ENCODE measurements at regions not wholly inside any gene's neighbourhood (a gene's known extent, or its start where the extent isn't known, plus 50 kb on each side); places are given as distances from the start of the nearest gene placed in this dataset.

DNA sequence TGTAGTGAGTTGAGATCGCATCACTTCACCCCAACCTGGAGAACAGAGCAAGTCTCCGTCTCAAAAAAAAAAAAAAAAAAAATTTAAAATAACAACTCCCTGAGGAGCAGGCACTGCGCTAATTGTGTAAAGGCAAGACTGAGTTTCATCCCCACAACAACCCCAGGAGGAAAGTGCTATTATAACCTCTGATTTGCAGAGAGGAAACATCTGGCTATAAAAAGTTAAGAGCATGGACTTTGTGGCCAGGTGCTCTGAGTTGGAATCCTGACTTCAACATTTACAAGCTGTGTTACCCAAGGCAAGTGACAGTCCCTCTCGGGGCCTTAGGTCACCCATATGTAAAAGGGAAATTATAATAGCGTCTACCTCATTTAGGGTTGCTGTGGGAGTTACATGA lies 76.0 kb upstream of the MYL2 start:
- no peak overlapping the region for H3K9ac ChIP-seq (replicated peaks in 1 of 4; ENCODE audit: extremely low read depth in 1 of 4, low read depth in 3 of 4, low read length in 3 of 4)
- no peak overlapping the region for H3K18ac ChIP-seq (ENCODE audit: extremely low read depth, low read length)
- no peak overlapping the region for H2AFZ ChIP-seq (ENCODE audit: low read length)
- H4K20me1 ChIP-seq (replicated peaks in 1 of 2; ENCODE audit: control insufficient read depth in 1 of 2, insufficient read depth in 2 of 2, low read length in 2 of 2) = no peaks in the 10 kb centered on the region
- H3K4ac ChIP-seq (replicated peaks; ENCODE audit: insufficient read length, low read depth, low read length) = no peak overlapping the region
- POLR2A ChIA-PET (ENCODE audit: partially characterized antibody) = interaction anchor here (0.8 kb wide), 1 partner anchor 25 kb away, joined by 3 read pairs; no protein-coding TSS in a partner anchor
- CTCF ChIA-PET (ENCODE audit: partially characterized antibody) = interaction anchor here (1.2 to 4.5 kb wide), 2 partner anchors 10 to 302 kb away, joined by 3 to 27 read pairs; no protein-coding TSS in a partner anchor
- no peak overlapping the region for H2BK20ac ChIP-seq (ENCODE audit: low read length)
- H4K91ac ChIP-seq (replicated peaks; ENCODE audit: insufficient read length, low read length) = no peak overlapping the region
- H2BK5ac ChIP-seq (ENCODE audit: low read depth, low read length) = no peak overlapping the region
- H2BK12ac ChIP-seq (ENCODE audit: low read depth, low read length) = no peak overlapping the region
- no peaks in the 10 kb centered on the region for H3K79me2 ChIP-seq (ENCODE audit: control insufficient read depth in 1 of 2, insufficient read depth in 2 of 2, low read length in 2 of 2)
- WGBS, 2 experiments (ENCODE audit: extremely low coverage in 1 of 2, insufficient coverage in 1 of 2, insufficient read length in 1 of 2, insufficient replicate concordance in 2 of 2, low coverage in 1 of 2, low lambda C conversion rate in 2 of 2, missing lambda C conversion rate in 1 of 2) = 84% methylated on average over 5 of the region's 5 CpGs; no CpG with 5 or more reads in 1 of the 2 experiments
- H4K8ac ChIP-seq (ENCODE audit: extremely low read depth, insufficient read depth, low read length) = no peak overlapping the region
- H3K36me3 ChIP-seq (ENCODE audit: control insufficient read depth in 2 of 4, insufficient read depth in 4 of 4, low read length in 3 of 4) = no peaks in the 10 kb centered on the region
- H3K79me1 ChIP-seq (ENCODE audit: low read depth, low read length) = no peaks in the 10 kb centered on the region
- H3K4me3 ChIP-seq (ENCODE audit: extremely low read depth in 1 of 4, insufficient read depth in 2 of 4, low read depth in 3 of 4, low read length in 4 of 4) = no peak overlapping the region
- no peak overlapping the region for H3K56ac ChIP-seq (replicated peaks; ENCODE audit: insufficient read length, low read depth, low read length)
- TF ChIP-seq, protein P1, sequence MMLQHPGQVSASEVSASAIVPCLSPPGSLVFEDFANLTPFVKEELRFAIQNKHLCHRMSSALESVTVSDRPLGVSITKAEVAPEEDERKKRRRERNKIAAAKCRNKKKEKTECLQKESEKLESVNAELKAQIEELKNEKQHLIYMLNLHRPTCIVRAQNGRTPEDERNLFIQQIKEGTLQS (IDR thresholded peaks at IDR 0.05; ENCODE audit: insufficient read depth, low read depth, low read length) = no peak
- TF ChIP-seq KDM4A (IDR thresholded peaks at IDR 0.05; ENCODE audit: low read depth, low read length, severe bottlenecking) (no peak), SP4 (IDR thresholded peaks at IDR 0.05; ENCODE audit: low read length) (no peak), RFX5 (IDR thresholded peaks at IDR 0.05; ENCODE audit: borderline replicate concordance, low read depth, low read length) (no peak), SIX5 (IDR thresholded peaks at IDR 0.05; ENCODE audit: low read depth, low read length) (no peak), POLR2AphosphoS5 (IDR thresholded peaks at IDR 0.05; ENCODE audit: low read depth, low read length) (no peak), NANOG (IDR thresholded peaks at IDR 0.05; ENCODE audit: insufficient read depth, low read depth, low read length, poor library complexity, severe bottlenecking) (no peak)
- no peak overlapping the region for H3K14ac ChIP-seq (ENCODE audit: insufficient read length)
- DNase-seq (ENCODE audit: low read depth in 1 of 2, low spot score in 2 of 2) = no peak
- H3K23me2 ChIP-seq (ENCODE audit: low read depth, low read length) = no peaks in the 10 kb centered on the region
- no peak overlapping the region for H2AK5ac ChIP-seq (ENCODE audit: low read depth, low read length)
- FAIRE-seq = no peak
- no peak overlapping the region for H2BK120ac ChIP-seq (replicated peaks; ENCODE audit: low read depth, low read length)
- no peak overlapping the region for H3K23ac ChIP-seq (ENCODE audit: insufficient read length)
- no peak overlapping the region for H3K27ac ChIP-seq (ENCODE audit: low read depth, low read length)
- H3K4me2 ChIP-seq (ENCODE audit: insufficient read depth in 1 of 2, low read depth in 2 of 2, low read length in 2 of 2) = no peak overlapping the region
- no peaks in the 10 kb centered on the region for H3K4me1 ChIP-seq (replicated peaks in 1 of 4; ENCODE audit: control insufficient read depth in 3 of 4, insufficient read depth in 4 of 4, low read length in 3 of 4)
- H2BK15ac ChIP-seq (ENCODE audit: low read length) = no peak overlapping the region
- H3K9me3 ChIP-seq (ENCODE audit: insufficient read depth in 2 of 2, low read depth in 1 of 2, low read length in 1 of 2) = peaks cover 0 to 11% of the 10 kb centered on the region in 2 experiments; a peak in 2 of 4 replicates
- H4K5ac ChIP-seq (ENCODE audit: insufficient read length, low read depth, low read length) = no peak overlapping the region
- H3K27me3 ChIP-seq (replicated peaks in 1 of 4; ENCODE audit: control insufficient read depth in 3 of 4, extremely low read depth in 1 of 4, insufficient read depth in 3 of 4, low read length in 3 of 4) = no peaks in the 10 kb centered on the region
